ENCODE measurements at regions not wholly inside any gene's neighbourhood (a gene's known extent, or its start where the extent isn't known, plus 50 kb on each side); places are given as distances from the start of the nearest gene placed in this dataset.

DNA sequence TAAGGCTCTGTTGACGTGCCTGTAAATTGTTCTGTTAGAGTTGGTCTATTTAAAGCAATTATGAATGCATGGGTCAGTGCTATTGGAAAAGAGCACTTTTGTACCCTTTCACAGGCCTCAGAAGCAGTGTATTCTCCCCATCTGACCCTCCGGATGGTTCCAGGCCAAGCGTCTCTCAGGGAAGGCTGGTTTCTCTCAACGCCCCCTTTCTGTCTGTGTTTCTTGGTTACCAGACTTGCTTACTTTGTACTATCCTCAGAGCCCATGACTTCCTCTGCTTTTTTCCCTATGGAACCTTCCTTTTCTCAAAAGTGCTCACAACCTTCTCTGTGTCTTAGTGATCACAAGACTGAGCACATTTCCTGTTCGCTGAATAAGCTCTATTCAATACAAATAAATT, 559.3 kb upstream of the ZFP42 start:
- no peak for DNase-seq

- no peak for DNase-seq
Measured at GRCh38 chr4:187444061-187444460, 551.5 kb upstream of the ZFP42 start.

- no peak for DNase-seq
Measured at GRCh38 chr4:187449702-187450101, 545.9 kb upstream of the ZFP42 start.

GRCh38 chr4:187451776-187452175, 543.8 kb upstream of the ZFP42 start:
- DNase-seq, result no peak

- no peak for DNase-seq
Measured at GRCh38 chr4:187460016-187460415, 535.6 kb upstream of the ZFP42 start.

- DNase-seq, result no peak
Measured at GRCh38 chr4:187464573-187464972, 531.0 kb upstream of the ZFP42 start.

- DNase-seq, result no peak
Measured at GRCh38 chr4:187467224-187467623, 528.3 kb upstream of the ZFP42 start.

DNA sequence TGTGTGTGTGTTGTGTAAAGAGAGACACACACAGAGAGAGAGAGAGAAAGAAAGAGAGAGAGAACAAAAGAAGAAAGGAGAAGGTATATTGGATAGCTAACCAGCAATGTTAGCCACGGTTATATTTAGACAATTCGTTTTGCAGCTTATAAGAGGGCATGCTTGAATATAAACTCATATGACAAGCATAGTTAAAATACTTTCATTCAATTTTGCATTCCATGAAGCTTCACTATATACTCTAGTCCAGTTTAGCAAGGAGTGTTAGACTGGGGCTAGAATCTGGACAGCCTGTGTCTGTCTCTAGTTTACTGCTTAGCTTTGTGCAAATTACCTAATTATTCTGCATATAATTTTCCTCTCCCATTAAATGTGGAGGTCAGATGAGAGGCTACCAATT, 525.9 kb upstream of the ZFP42 start:
- DNase-seq, result no peak

GRCh38 chr4:187470061-187470460, 525.5 kb upstream of the ZFP42 start:
- DNase-seq, result no peak

- DNase-seq, result no peak
Measured at GRCh38 chr4:187474238-187474637, 521.3 kb upstream of the ZFP42 start.

GRCh38 chr4:187475901-187476300, 519.7 kb upstream of the ZFP42 start:
- no peak for DNase-seq

- DNase-seq, result no peak
Measured at GRCh38 chr4:187477224-187477623, 518.3 kb upstream of the ZFP42 start.

DNA sequence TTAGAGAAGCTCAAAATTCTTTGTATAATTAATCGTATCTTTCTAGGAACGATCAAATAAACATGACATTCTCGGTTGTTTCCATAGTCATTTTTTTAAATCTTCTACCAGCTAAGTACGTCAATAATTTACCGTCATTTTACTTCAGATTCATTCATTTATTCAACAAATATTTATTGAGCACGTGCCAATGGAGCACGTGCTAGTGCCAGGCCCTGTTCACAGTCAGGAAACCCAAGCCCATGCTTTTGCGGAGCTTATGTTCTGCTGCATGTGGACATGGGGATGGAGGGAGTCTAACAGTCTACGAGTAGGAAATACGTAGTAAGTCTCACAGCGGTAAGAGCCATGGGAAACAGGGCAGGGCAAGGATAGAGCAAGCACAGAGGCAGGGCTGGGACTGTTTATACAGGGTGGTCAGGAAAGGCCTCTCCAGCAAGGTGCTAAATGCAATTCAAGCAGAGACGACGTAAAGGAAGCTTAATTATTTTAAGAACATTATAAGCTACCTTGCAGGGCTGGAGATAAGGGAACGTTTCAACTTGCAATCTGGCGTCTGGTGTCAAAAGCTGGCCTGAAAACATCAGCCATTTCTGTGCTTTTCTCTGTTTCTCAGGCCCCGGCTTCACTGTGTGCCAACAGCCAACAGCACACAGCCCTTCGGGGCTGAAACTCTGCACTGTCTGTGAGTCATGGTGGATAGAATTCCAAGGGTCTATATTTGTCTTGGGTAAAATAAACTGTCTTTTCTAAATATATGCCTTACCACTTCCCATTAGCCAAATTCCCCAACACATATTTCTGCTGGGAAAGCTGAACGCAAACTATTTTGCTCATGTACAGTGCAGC, 517.1 kb upstream of the ZFP42 start:
- no peak for DNase-seq

GRCh38 chr4:187479511-187479910, 516.1 kb upstream of the ZFP42 start:
- no peak for DNase-seq

DNA sequence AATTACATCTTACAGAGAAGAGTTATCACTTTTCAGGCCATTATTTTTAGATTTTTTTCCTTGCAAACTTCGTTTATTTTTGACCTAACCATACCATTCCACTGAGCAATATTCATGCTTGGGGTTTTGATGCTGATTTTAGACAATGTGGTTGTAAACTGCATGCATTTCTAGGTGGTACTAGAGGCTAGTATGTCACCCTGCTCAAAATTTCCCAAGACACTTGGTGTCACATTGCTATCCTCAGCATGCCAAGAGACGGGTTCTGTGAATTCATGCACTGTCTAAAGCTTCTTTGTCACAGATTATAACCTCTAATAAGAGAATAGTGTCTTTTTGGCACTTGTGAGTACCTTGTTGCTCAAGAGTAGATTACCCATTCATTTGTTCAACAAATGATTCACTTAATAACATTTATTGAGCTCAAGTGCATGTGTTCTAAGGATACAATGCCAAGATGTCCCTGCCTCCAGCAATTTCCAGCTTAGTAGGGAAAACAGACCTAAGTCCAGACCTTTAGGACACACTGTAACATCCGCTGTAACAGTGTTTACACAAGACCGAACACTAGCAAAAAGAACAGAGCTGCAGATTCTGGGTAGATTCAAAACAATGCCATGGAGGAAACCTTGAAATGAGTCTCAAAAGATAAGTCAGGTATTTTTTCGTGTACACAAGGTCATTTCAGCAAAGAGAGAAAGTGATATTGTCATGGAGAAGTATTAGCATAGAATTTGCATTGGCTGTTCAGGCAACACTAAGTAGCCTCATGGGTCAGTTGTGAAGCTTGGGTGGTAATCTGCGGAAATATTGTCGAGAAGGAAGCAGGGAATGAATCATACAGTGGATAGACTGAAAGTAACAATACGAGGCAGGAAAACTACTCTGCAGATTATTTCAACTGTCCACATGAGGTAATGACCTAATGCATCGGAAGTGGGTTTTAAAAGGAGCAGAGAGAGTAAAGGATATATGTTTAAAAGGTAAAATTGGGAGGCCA, 515.1 kb upstream of the ZFP42 start:
- no peak for DNase-seq

GRCh38 chr4:187484186-187484585, 511.4 kb upstream of the ZFP42 start:
- no peak for DNase-seq

- DNase-seq, result no peak
Measured at GRCh38 chr4:187485676-187486075, 509.9 kb upstream of the ZFP42 start.

DNA sequence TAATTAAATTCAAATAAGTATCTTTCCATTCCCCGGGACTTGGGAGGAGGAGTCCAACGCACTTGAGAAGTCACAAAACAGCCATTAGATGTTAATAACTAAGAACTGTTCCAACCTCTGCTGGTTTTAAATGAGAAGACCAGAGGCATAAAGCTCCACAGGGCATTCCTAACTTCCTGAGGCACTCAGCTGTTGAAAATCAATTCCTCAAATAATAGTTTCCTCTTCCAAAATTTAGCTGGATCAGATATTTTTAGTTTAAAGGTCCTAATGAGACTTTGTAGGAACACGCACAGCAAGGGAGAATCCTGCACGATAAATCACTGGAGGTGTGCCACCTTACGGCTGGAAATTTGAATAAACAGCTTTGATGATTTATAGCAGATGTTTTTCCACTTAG, 504.3 kb upstream of the ZFP42 start:
- no peak for DNase-seq

- DNase-seq, result no peak
Measured at GRCh38 chr4:187491959-187492358, 503.6 kb upstream of the ZFP42 start.

GRCh38 chr4:187493661-187494060, 501.9 kb upstream of the ZFP42 start:
- no peak for DNase-seq

DNA sequence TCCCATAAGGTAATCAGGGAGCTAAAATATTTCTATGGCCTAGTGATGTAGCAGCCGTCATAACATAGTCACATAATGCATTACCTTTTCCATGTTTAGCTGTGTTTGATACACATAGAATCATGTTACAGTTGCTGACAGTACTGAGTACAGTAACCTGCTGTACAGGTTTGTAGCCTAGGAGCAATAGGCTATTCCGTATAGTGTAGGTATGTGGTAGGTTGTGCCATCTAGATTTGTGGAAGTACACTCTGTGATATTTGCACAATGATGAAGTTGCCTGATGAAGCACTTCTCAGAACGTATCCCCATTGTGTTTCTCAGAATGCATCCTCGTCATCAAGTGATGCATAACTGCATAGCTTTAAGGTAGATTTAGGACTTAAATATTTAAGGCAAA, 495.6 kb upstream of the ZFP42 start:
- no peak for DNase-seq

- DNase-seq, result no peak
Measured at GRCh38 chr4:187500796-187501195, 494.8 kb upstream of the ZFP42 start.

DNA sequence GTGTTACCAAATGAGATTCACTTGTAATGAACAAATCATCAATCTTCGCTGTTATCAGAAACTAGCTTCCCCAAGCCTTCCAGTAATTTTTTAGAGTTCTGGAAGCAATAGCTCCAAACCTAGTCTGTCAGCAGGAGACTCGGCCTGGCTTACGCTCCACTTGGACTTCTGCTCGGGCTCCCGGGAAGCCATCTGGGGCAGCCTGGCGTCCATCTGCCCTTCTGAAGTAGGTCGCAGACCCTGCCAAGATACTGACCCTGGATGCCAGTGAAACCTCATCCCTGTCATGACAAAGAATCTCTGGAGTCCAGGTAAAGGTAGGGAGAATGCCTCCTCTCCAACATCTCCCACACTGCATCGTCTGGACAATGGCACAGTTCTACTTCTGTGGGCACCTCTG, 493.8 kb upstream of the ZFP42 start:
- no peak for DNase-seq
